COLO668 (cell line): ENCODE measurements at regions not wholly inside any gene's neighbourhood (a gene's known extent, or its start where the extent isn't known, plus 50 kb on each side); places are given as distances from the start of the nearest gene placed in this dataset.

Source experiments
- DNase-seq: peaks from one replicate; lab custom pipeline; 2025; ENCODE audit not compliant: unreplicated experiment; lab: John Stamatoyannopoulos, UW

DNA sequence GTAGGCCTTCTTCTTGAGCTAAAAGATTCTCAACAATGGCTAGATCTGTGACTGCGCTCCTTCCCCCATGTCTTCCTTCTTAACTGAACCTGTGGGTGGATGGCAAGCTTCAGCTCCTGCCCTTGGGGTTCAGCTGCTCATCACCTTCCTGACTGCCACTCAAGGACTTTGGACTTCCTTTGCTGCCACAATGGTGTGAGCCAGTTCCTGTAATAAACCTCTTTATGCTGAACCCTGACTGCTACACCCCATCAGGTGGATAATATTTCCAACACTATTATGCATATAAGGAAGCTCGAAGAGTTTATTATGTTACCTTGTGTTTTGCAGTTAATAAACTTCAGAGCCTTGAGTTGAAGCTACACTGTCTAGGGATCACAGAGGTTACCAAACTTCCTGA lies 208.9 kb upstream of the SLC10A2 start:
- no peak for DNase-seq

GRCh38 chr13:103273825-103274224 lies 207.6 kb upstream of the SLC10A2 start:
- no peak for DNase-seq

DNA sequence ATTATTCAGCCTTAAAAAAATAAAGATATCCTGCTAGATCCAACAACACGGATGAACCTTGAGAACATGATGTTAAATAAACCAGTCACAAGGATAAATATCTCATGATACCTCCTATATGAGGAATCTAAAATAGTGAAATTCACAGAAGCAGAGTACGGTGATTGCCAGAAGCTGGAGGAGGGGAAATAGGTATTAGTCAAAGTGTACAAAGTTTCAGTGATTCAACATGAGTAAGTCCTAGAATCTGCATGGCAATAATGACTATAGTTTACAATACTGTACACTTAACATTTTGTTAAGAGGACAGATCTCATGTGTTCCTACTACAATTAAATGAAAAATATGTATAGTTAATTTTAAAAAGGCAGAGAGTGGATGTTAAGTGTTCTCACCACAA lies 206.6 kb upstream of the SLC10A2 start:
- no peak for DNase-seq

DNA sequence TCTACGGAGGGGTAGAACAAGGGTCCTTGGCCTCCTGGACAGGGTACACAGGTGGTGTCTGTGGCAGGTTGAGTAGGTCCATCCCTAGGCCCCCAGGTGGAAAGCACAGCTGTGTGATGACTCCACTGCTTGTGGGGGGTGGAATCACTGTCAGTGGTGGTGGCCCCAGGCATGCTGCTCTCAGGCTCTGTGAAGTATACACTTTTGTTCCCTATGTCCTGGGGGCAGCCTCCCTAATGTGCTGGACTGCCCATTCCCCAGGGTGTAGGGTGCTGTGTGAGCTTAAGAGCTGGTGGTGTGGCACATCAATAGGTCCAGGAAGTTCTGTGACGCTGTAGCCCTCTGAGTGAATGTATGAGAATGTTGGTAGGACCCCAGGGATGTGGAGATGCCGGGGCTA lies 197.2 kb upstream of the SLC10A2 start:
- DNase-seq, result no peak

- no peak for DNase-seq
These were observed 189.5 kb upstream of the SLC10A2 start for GRCh38 chr13:103255587-103256301.

- no peak for DNase-seq
These were observed 183.9 kb upstream of the SLC10A2 start for GRCh38 chr13:103250071-103250470.

DNA sequence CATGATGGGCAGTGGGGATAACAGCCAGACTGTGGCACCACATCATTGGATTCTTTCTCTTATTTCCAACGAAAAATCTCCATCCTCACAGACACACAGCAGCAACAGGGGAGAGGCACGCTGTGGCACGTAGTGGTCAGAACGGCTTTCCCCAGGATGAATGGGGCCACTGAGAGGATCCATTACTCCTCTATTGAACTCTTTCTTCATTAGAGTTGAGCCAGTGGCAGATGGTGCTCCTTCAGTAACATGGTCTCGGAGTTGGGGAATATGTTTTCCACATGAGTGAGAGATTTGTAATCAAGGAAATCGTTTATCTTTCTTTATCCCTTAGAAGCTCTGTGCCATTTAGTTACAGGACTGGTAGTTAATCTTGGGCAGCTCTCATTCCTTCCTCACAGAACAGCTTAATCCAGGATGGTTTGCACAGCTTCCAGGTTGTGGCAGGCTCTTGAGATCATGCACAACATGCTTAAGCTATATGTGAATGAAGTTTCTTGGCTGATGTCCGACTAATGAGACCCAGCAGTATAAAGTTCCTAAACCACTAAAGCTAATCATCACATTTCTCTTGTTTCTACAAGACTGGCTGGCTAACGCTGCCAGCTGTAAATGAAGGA lies 180.5 kb upstream of the SLC10A2 start:
- DNase-seq, result no peak

DNA sequence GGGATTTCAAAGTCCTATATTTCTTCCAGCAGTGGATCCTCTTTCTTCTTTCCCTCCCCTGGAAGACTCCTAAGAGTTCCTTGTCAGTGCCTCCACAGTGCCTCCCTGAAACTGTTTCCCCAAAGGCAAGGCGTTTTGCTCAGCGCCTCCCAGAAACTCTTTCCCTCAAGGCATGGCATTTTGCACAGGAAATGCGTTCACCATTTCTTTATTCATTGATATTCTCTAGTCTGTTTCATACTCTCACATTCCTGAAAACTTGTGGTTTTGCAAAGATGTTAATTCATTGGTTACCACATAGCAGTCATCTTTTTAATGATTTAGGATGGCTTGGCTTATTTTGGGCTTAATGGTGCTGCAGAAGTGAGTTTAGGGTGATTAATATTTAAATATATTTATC lies 177.3 kb upstream of the SLC10A2 start:
- DNase-seq, result no peak

- no peak for DNase-seq
These were observed 172.2 kb upstream of the SLC10A2 start for GRCh38 chr13:103238441-103238840.

- no peak for DNase-seq
These were observed 170.0 kb upstream of the SLC10A2 start for GRCh38 chr13:103236213-103236612.

DNA sequence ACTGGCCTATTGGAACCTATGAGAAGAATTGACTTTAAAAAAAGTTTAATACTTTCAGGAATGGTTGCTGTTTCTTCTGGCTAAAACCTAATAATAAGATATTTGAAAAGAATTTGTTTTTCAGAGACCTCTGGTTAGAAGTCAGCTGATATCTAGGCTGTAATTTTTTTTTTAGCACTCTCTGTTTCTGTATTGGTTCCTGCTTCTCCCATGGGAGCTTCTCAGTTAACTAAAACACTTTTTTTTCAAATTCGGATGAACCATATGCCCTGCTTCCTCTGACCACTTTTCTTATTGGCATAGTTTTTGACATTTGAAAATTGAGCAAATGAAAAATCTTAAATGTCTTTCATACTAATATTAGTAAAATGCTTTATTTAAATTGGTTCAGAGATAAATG lies 163.5 kb upstream of the SLC10A2 start:
- no peak for DNase-seq

- no peak for DNase-seq
These were observed 158.6 kb upstream of the SLC10A2 start for GRCh38 chr13:103224804-103225203.

GRCh38 chr13:103222683-103223082 lies 156.5 kb upstream of the SLC10A2 start:
- no peak for DNase-seq

- no peak for DNase-seq
These were observed 152.0 kb upstream of the SLC10A2 start for GRCh38 chr13:103218253-103218652.

- no peak for DNase-seq
These were observed 146.9 kb upstream of the SLC10A2 start for GRCh38 chr13:103213152-103213551.

DNA sequence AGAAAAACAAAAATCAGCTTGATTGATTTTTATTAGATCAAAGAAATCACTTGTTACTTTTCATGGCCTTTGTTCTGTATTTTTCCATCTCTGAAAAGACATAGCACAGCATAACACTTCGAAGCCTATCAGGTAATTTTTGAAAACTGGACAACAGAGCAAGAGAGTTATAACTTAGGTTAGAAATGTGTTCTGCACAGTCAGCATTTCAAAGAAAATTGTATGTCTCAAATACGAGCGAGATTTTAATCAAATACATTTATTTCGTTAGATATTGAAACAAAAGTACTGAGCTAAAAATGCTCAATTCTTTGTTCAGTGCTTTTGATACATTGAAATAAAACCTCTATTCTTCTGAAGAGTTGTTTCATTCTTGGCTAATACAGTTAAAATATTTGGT lies 144.1 kb upstream of the SLC10A2 start:
- no peak for DNase-seq

- peak; percentile 38 for DNase-seq
These were observed 137.6 kb upstream of the SLC10A2 start for GRCh38 chr13:103203735-103204330.

GRCh38 chr13:103200118-103200885 lies 134.1 kb upstream of the SLC10A2 start:
- no peak for DNase-seq

DNA sequence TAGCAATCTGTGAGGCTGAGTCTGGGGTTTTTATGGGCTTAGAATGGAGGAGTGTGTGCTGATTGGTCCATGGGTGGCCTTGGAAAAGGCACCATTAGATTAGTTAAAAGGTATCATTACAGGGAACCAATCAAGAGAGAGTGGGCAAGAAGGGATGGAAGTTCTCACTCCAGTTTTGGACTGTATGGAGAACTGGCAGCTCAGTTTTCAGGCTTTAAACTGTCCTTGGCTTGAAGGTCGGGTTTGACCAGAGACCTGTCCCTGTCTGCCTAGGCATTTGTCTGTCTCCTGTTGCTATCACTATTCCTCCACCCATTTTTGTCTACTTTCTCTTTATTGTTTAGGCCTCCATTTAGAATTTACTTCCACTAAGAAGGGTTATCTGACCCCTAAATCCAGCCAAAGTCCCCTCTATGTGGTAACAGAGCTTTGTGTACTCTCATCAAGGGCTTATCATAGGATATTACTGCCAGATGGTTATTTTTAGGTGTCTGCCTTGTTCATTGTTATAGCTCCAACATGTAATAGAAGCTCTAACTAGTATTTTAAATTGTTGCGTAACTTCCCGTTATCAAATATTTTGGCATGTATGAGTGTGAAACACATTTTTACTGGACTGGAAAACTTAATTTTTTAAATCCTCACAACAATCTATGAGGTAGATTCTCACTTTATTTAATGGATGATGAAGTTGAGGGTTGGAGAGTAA lies 133.3 kb upstream of the SLC10A2 start:
- no peak for DNase-seq

- DNase-seq, result no peak
These were observed 130.1 kb upstream of the SLC10A2 start for GRCh38 chr13:103196356-103196755.

- no peak for DNase-seq
These were observed 129.5 kb upstream of the SLC10A2 start for GRCh38 chr13:103195762-103196161.
